Activated CD4-positive, alpha-beta T cell treated with anti-CD3 and anti-CD28 coated beads for 4 hours (primary cell): ENCODE measurements at regions not wholly inside any gene's neighbourhood (a gene's known extent, or its start where the extent isn't known, plus 50 kb on each side); places are given as distances from the start of the nearest gene placed in this dataset.
A peak's percentile ranks its signal among the peaks of the same experiment; 100 is the strongest.

Experiments used
- DNase-seq, 2 donors: peaks; one replicate each; pipeline ENCODE4 v3.0.0-alpha.2; 2020

DNA sequence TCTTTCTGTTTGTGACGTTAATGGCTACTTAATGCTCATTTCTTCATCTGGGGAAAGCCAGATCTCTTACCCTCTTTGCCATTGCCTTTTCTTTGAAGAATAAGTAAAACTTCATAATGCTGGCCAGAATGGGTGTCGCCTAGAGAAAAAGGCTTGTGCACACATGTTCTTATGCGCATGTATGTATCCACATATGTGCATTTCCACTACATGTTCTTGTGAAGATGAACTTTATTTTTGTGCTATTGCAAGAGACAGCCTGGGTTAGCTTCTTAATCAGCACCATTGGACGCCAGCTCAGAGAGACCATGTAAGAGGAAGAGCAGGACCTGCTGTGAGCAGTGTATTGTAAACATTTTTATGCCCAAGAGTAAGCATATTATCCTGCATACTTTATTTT is 178.7 kb downstream of the SPRY1 start:
- no peak for DNase-seq

DNA sequence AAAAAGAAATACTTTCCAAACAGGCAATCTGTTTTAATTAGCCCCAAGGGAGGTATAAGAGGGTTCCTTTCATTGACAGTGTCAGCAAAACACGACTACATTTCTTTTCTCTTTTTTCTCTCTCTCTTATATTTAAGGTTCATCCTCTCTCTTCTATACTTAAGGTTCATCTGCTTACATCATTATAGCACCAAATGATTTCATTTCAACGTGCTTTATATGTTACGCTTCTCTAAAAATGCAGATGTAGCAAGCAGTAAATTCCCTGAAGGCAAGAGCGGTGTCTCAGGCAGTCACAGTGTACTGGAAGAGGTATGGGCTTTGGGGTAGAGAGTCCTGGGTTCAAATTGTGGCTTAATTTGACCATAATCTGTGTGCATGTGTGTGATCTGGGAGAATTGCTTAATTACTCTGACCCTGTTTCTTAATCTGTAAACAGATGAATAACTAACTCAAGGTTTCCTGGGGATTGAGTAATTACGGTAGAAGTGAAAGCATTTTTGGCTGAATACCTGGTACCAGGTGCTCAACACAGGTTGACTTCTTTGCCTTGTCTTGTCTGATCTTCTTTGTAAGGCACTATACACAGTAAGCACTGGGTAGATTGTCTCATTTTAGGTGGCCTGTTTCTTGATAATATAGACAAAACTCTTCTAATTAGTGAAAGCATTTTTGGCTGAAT is 180.8 kb downstream of the SPRY1 start:
- DNase-seq: no peak

DNA sequence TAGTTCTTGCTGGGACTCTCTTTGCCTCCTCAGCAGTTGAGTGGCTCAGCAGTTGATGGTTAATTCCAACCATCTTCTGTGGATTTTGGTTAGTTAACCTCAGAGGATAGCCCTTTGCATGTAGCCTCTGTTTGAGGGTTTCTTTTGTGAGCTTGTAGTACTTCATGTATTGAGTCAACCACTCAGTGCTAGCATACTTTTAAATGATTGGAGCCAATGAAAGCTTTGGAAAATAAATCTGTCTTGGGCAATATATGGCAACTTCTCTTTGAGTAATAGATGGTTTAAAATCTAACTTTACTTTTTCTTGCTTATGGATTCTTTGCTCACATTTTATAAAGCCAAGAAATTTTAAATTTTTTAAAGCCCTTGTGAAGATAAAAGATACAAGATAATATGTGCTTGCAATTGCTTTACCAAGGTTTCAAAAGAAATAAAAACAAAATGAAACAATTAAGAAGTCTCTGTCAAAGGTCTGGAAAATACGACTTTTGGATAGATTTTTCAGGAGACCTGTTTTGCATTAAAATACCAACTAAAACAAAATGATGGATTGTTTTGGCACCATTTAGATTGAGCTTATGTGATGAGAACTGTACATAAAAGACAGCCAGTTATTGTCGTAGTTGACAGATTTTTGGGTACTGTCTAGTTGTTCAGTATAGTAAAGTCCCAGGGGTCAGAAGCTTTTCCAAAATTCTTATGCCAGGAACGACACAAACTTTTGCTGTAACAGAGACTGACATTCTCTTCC is 181.9 kb downstream of the SPRY1 start:
- no peak for DNase-seq

DNA sequence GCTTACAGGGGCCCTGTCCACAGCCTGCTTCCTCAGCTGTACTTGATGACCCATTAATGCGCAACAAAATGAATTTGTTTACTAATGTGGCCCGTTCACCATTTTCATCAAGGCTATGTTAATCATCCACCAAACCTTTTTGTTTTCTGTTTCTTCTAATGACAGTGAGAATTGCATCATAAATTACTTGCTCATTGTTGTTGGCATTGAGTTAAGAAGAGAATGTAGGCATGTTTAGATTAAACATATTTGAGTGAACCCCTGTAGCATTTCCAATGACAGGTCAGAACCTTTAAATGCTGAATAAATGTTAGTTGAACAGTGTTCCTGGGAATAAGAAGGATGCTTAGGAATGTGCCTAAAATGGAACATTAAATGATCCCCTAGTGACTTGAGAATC is 183.4 kb downstream of the SPRY1 start:
- no peak for DNase-seq

DNA sequence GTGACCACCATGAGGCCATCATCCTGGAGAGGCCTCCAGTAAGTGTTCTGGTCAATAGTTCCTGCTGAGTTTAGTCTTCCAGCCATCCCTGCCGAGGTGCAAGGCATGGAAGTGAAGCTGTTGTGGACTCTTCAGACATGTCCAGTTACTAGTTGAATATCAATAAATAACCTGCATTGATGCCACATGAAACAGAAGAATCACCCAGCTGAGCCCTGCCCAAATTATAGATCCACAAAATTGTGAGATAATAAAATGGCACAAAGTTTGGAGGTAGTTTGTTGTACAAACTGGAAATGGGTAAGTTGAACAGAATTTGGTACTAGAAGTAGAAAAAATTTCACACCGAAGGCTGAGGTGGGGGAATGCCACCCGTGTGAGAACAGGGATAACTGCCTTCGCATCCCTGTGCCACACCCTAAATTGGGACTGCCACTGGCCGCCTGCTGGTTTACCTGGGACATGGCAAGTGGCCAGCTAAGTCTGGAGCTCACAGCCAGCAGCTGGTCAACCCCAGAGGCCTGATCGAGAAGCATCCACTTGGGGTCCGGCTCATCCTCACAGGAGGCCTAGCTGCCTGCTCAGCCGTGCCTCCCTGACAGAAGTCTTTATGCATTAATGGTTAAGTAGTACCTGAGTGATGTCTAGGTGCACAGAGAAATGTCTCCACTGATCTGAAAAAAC is 184.5 kb downstream of the SPRY1 start:
- DNase-seq: no peak

DNA sequence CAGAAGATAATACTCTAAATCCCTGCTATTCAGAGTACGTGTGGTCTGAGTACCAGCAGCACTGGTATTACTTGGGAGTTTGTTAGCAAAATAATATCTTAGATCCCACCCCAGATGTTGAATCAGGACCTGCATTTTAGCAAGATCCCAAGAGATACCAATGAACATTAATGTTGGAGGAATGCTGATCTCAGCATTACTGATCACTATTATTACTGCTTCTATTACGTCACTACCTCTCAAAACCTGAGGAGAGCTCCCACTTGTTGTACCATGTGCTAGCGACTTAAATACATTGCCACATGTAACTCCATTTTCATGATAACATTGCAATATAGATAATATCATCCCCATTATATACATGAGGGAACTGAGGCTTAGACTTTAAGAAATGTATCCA is 185.2 kb downstream of the SPRY1 start:
- DNase-seq: no peak

DNA sequence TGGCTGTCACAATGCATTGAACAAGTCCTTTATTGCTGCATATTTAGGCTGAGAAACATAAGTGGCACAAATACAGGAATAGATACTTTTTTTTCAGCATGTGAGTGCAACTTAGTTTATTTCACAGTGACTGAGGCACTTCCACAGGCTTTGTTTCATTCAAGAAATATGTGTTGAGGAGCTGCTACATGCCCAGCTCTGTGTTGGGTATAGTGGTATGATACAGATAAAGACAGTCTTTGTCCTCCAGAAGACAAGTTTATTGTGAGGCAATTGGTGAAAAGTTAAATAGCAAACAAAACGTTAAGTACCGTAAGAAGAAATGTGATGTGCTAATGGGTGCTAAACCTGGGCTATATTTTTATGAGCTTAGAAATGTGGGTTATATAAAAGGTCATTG is 186.4 kb downstream of the SPRY1 start:
- no peak for DNase-seq

DNA sequence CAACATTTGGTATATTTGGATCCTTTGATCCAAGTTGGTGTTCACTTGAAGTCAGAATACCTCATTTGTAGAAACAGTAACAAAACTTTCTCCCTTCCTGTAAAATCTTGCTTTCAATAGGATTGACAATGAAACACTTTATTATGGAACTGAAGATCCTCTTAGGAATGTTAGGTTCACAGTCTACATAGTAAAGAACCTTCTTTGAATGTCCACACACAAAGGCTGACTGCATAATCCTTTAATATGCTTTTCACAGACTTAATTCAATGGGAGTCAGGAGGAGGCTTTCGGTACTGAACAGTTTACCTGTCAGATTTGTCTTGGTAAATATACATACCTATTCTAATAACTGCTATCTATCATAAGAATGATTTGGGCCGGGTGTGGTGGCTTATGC is 188.5 kb downstream of the SPRY1 start:
- DNase-seq: no peak

DNA sequence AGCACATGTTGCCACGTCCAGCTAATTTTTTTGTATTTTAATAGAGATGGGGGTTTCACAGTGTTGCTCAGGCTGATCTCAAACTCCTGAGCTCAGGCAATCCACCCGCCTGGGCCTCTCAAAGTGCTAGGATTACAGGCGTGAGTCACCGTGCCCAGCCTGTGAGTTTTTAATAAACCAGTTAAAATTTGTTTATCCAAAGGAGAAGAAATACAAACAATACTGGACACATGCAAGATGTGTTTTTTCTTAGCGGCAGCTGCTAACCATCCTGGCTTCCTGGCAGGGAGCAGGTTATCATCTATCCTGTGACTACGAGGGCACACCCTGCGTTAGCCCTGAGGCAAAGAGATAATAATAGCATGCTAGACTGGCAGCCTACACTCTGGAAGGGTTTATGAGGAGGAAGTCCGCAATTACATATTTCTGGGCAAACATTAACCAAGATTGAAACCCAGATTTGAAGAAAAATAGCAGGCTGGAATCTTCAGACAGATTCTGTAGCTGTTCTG is 191.4 kb downstream of the SPRY1 start:
- no peak for DNase-seq

DNA sequence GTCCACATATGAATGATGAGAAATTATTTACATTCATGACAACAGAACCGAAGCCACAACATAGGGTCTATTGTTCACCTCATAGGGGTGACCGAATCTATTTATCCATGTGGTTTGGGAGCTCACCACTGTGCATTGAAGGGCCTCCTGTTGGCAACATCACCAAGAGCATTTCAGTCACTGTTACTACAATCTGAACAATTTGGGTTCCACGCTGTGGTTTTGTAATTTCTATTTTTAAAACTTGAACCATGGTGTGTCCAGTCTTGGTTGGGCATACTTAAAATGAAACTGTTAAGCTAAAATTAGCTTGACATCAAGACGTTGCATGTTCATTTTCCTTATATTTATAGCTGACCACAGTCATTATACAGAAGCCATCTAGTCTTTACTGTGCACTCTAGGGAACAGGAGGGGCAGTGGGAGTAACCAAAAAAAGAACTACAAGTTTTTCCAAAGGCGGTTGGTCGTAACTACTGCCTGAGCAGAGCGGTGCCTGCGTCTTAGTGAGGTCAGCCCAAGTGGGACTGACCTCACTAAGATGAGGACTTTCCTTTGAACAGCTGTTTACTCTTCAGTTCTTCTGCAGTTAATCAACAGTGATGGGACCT is 192.1 kb downstream of the SPRY1 start:
- DNase-seq: no peak

DNA sequence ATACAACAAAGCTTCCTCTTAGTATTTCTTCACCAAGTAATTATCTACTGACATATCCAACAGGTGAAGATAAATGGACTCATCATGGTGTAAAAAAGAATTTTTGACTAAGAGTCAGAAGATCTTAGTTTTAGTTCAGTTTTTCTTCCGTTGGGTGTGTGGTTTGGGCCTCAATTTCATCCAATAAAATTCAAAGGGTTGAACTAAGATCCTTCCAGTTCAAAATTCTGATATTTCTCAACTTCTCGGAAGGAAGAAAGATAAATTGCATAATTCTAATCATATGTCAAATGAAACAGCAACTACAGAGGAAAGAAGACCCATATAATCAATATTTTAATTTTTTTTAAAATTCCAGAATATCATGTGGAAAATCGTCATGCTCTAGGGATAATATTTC is 192.7 kb downstream of the SPRY1 start:
- no peak for DNase-seq

DNA sequence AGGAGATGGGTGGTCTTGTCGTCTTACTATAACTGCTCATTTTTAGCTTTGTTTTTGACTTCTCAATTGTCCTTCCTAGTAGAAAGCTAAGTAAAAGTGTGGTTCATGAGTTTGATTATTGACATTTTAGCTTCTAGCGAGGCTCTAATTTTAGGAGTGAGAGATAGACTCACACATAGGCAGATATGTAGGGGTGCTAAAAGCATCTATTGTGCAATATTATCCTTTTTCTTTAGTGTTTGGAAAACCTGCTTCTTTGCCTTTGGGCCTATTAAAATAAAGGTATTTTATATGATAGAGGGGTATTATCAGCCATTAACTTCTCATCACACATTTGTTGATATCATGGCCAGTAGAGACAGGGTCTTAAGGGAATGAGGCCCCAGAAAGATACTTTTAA is 195.3 kb downstream of the SPRY1 start:
- no peak for DNase-seq

DNA sequence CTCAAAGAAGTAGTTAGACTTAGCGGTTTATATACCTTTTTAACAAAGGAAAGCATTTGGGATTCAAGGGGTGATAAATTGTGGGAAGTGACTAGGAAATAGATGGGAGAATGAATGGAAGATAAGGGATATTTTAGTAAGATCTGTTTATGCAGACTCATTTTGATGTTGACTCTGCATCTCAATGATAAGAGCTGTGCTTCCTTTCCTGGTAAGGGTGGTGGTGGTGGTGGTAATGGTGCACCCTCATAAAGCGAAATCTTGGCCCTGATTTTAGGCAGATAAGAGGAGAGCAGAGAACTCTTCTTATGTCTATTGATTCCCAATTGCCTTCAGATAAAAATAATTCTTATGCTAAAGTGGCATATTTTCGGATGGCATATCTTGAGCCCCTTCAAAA is 197.1 kb downstream of the SPRY1 start:
- no peak for DNase-seq

DNA sequence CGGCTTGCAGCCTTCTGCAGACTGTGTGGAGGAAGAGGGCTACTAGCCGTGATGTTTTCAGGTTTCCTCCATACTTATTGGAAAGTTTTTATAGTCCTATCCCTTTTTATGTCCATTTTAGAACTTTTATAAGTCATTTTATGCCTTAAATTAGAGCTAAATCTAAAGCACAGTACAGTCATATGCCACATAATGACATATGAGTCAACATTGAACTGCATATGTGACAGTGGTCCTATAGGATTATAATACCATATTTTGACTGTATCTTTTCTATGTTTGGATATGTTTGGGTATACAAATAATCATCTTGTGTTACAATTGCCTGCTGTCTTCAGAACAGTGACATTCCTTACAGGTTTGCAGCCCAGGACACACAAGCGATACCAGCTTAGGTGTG is 200.2 kb downstream of the SPRY1 start:
- no peak for DNase-seq

DNA sequence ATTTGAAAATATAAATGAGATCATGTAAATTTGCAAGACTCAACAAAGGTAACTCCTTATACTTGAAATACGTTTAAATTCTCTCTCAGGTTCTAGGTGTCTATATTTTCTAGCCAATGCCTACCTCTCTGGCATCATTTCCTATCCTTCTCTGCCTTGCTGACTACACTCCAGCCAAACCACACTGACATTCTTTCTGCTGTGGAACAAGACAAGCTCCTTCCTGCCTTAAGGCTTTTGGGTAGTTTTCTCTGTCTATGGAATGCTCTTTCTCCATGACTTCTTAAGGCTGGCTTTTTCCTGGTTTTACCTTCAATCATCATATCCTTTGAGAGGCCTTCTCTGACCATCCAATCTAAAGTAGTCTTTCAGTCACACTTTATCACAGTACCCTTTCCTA is 201.0 kb downstream of the SPRY1 start:
- DNase-seq: no peak

DNA sequence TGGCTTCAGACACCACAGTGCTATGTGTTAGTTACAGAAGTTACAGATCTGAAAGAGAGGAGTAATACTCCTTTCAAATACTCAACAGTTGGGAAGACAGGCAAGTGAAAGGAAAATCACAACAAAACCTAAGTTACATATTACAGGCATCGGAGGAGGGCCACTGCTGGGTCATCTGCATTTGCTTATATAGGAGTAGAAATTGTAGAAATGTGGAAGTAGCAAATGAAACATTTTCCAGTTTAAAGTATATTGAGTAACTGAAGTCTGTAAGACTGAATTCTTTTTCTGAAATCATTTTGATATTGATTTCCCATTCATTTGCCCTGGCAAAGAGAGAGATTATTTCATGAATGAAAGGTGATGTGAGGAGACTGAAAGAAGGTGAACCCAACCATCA is 201.7 kb downstream of the SPRY1 start:
- no peak for DNase-seq

DNA sequence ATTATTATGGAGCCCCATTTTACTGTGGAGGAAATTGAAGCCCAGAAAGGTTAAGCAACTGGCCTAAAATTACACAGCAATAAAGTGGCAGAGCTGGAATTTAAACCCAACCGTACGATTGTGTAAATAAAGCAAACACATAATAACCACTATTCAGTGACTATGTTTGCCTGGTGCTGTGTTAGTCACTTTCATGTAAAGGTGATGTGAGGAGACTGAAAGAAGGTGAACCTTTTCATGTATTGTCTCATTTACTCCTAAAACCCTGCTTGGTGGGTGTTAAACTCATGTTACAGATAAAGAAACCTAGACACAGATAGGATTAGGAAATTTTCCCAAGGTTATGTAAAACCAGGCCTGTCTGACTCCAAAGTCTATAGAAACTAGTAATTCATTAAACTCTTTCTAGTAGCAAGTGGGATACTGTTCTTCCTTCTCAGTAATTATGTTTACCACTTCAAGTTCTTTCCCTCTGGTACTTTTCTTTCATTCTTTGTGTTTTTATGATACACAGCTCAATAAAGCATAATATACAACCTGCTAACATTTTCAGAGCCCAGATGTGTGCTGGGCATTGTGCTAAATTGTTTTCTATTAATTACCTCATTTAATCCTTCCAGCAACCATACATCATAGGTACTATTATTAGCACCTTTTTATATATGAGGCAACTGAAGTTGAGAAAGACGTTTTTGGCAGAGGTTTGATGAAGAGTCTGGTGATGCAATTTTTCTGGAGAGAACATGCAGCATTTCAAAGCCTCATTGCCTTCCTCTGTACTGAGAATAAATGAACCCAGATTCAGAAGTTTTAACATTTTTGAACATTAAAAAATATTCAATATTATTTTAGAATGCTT is 202.7 kb downstream of the SPRY1 start:
- no peak for DNase-seq

DNA sequence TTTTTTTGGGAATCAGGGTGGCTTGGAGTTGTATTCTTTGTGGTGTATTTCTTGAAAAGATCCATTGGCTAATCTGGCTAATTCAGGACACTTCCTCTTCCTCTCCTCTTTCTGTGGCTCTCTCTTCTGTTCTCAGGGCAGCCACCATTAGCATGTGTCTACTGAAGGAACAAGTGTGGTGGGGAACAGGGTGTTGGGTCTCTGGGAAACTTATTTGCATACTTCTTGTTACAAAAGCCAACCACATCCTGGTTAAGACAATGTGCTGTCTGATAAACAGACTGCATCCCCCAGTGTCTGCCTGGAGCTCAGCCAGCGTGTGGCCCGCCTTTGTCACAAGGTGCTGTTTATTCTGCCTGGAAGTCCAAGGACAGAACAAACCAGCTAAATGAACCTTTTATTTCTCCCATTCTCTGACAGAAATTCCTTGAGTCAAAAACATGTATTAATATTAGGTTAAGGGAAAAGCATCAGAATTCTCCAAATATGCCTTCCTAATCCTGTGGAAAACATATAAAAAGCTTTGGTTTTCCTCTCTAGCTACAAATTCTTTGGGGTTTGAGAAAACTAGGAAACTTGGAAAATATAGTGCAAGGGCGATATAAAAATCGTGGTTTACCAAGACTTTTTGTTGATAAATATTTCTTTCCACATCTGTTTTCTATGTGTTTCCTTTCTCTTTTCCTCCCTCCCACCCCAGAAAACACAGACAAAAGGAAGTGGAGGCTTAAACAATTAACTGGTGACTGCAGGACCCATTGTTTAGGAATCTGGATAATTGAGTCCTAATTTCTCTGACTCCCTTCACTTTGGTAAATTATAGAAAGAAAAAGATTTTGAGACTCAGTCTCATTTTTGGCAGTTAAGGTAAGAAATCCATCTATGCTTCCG is 203.6 kb downstream of the SPRY1 start:
- DNase-seq: peak; percentile 20 to 36

DNA sequence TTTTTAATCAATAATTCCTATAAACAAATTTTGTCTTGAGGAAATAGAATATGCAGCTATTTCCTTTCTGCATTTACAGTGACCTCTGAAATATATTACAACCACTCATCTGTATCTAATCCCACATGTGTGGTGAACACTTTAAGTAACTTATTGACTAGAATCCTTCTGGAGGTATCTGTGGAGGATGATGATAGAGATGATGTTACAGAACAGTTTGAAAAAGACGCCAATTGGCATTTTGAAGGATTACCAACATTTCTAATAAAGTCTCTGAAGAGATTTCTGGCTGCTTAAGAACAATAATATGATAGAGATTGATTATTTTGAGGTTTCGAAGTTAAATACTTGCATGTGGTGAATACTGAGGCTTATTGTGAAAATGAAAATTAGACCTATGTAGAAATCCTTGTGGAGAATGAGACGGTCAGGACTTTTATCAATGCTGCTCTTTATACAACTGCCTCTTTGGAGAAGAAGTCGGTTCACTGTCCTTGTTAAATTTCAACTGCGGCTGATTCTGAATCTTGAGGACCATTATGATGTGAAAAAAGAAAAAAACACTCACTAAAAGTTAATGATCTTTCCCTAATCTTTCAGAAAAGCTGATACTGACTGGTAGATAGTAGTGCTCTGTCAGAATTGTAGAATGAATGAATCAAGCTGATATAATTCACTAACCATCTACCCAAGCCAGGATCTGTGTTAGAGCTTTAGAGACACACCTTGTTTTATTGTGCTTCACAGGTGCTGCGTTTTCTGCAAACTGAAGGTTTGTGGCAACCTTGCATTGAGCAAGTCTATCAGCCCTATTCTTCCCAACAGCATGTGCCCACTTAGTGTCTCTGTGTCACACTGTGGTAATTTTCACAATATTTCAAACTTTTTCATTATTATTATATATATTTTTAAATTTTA is 204.7 kb downstream of the SPRY1 start:
- no peak for DNase-seq

DNA sequence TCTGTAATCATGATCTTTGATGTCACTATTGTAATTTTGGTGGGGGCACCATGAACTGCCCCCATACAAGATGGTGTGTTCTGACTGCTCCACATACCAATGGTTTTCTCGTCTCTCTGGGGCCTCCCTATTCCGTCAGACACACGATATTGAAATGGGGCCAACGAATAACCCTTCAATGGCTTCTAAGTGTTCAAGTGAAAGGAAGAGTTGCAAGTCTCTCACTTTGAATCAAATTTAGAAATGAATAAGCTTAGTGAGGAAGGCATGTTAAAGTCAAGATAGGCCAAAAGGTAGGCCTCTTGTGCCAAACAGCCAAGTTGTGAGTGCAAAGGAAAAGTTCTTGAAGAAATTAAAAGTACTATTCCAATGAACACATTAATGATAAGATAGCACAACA is 205.4 kb downstream of the SPRY1 start:
- no peak for DNase-seq
